ENCODE measurements at regions not wholly inside any gene's neighbourhood (a gene's known extent, or its start where the extent isn't known, plus 50 kb on each side); places are given as distances from the start of the nearest gene placed in this dataset.

GRCh38 chr9:28051559-28052503 is 478.6 kb upstream of the C9orf72 start:
- Mint-ChIP-seq H3K4me1 (no peaks in the 10 kb centered on the region), H3K36me3 (no peaks in the 10 kb centered on the region), H3K9me3 (no peaks in the 10 kb centered on the region)

GRCh38 chr9:28053096-28053777 is 480.0 kb upstream of the C9orf72 start:
- no peak overlapping the region for H3K27ac Mint-ChIP-seq
- H3K4me1 Mint-ChIP-seq, result no peaks in the 10 kb centered on the region
- H3K9me3 Mint-ChIP-seq, result peaks cover 0 to 5% (median 2%) of the 10 kb centered on the region in 3 donors
- H3K36me3 Mint-ChIP-seq, result no peaks in the 10 kb centered on the region
- H3K4me3 Mint-ChIP-seq, result no peak overlapping the region
- H3K27me3 Mint-ChIP-seq, result no peaks in the 10 kb centered on the region

More at GRCh38 chr9:28051559-28052503, 478.6 kb upstream of the C9orf72 start:
- H3K27me3 Mint-ChIP-seq, result no peaks in the 10 kb centered on the region
- no peak overlapping the region for H3K4me3 Mint-ChIP-seq
- H3K27ac Mint-ChIP-seq, result no peak overlapping the region

- no peaks in the 10 kb centered on the region for H3K4me1 Mint-ChIP-seq
- H3K27me3 Mint-ChIP-seq, result no peaks in the 10 kb centered on the region
- H3K4me3 Mint-ChIP-seq, result peak overlapping the region in 1 of 4 donors; percentile 1
Observed at GRCh38 chr9:28056006-28056405, 482.7 kb upstream of the C9orf72 start.

GRCh38 chr9:28056466-28056865 is 483.2 kb upstream of the C9orf72 start:
- Mint-ChIP-seq H3K4me3 (no peak overlapping the region), H3K36me3 (no peaks in the 10 kb centered on the region), H3K4me1 (no peaks in the 10 kb centered on the region), H3K9me3 (peaks cover 0 to 10% (median 2%) of the 10 kb centered on the region in 3 donors), H3K27ac (no peak overlapping the region), H3K27me3 (no peaks in the 10 kb centered on the region)

More at GRCh38 chr9:28056006-28056405, 482.7 kb upstream of the C9orf72 start:
- Mint-ChIP-seq H3K27ac (no peak overlapping the region), H3K9me3 (peaks cover 0 to 8% (median 2%) of the 10 kb centered on the region in 3 donors), H3K36me3 (no peaks in the 10 kb centered on the region)

- Mint-ChIP-seq H3K9me3 (peaks cover 0 to 10% (median 2%) of the 10 kb centered on the region in 3 donors), H3K4me1 (no peaks in the 10 kb centered on the region), H3K4me3 (no peak overlapping the region), H3K27me3 (no peaks in the 10 kb centered on the region), H3K27ac (no peak overlapping the region), H3K36me3 (no peaks in the 10 kb centered on the region)
Observed at GRCh38 chr9:28059192-28059591, 485.9 kb upstream of the C9orf72 start.

GRCh38 chr9:28064241-28064815 is 491.0 kb upstream of the C9orf72 start:
- no peaks in the 10 kb centered on the region for H3K4me1 Mint-ChIP-seq
- H3K4me3 Mint-ChIP-seq, result no peak overlapping the region
- no peak overlapping the region for H3K27ac Mint-ChIP-seq
- H3K36me3 Mint-ChIP-seq, result no peaks in the 10 kb centered on the region
- no peaks in the 10 kb centered on the region for H3K27me3 Mint-ChIP-seq
- H3K9me3 Mint-ChIP-seq, result peaks cover 0 to 10% (median 0%) of the 10 kb centered on the region in 3 donors

GRCh38 chr9:28073270-28073669 is 500.0 kb upstream of the C9orf72 start:
- H3K4me3 Mint-ChIP-seq, result no peak overlapping the region
- H3K4me1 Mint-ChIP-seq, result no peaks in the 10 kb centered on the region
- no peaks in the 10 kb centered on the region for H3K9me3 Mint-ChIP-seq
- H3K27ac Mint-ChIP-seq, result no peak overlapping the region
- H3K36me3 Mint-ChIP-seq, result no peaks in the 10 kb centered on the region
- H3K27me3 Mint-ChIP-seq, result no peaks in the 10 kb centered on the region

GRCh38 chr9:28079677-28080076 is 506.4 kb upstream of the C9orf72 start:
- Mint-ChIP-seq H3K27ac (no peak overlapping the region), H3K9me3 (no peaks in the 10 kb centered on the region), H3K4me1 (no peaks in the 10 kb centered on the region), H3K36me3 (no peaks in the 10 kb centered on the region), H3K4me3 (no peak overlapping the region), H3K27me3 (no peaks in the 10 kb centered on the region)

GRCh38 chr9:28082671-28083070 is 509.4 kb upstream of the C9orf72 start:
- Mint-ChIP-seq H3K4me1 (no peaks in the 10 kb centered on the region), H3K9me3 (no peaks in the 10 kb centered on the region), H3K27me3 (no peaks in the 10 kb centered on the region), H3K36me3 (no peaks in the 10 kb centered on the region), H3K4me3 (no peak overlapping the region), H3K27ac (no peak overlapping the region)

- Mint-ChIP-seq H3K9me3 (peaks cover 0 to 4% (median 0%) of the 10 kb centered on the region in 3 donors), H3K4me1 (no peaks in the 10 kb centered on the region), H3K27ac (no peak overlapping the region), H3K27me3 (no peaks in the 10 kb centered on the region), H3K36me3 (no peaks in the 10 kb centered on the region), H3K4me3 (no peak overlapping the region)
Observed at GRCh38 chr9:28086881-28087280, 513.6 kb upstream of the C9orf72 start.

GRCh38 chr9:28092981-28093936 is 520.0 kb upstream of the C9orf72 start:
- H3K9me3 Mint-ChIP-seq, result peaks cover 2 to 6% (median 4%) of the 10 kb centered on the region in 3 donors
- H3K36me3 Mint-ChIP-seq, result no peaks in the 10 kb centered on the region

GRCh38 chr9:28101509-28101908 is 528.2 kb upstream of the C9orf72 start:
- H3K9me3 Mint-ChIP-seq, result peaks cover 0 to 1% (median 0%) of the 10 kb centered on the region in 3 donors
- peaks cover 0 to 2% (median 0%) of the 10 kb centered on the region in 3 donors for H3K4me1 Mint-ChIP-seq
- no peak overlapping the region for H3K27ac Mint-ChIP-seq
- no peaks in the 10 kb centered on the region for H3K27me3 Mint-ChIP-seq
- no peaks in the 10 kb centered on the region for H3K36me3 Mint-ChIP-seq
- no peak overlapping the region for H3K4me3 Mint-ChIP-seq

More at GRCh38 chr9:28092981-28093936, 520.0 kb upstream of the C9orf72 start:
- H3K27ac Mint-ChIP-seq, result no peak overlapping the region
- H3K27me3 Mint-ChIP-seq, result no peaks in the 10 kb centered on the region
- H3K4me1 Mint-ChIP-seq, result no peaks in the 10 kb centered on the region
- H3K4me3 Mint-ChIP-seq, result no peak overlapping the region

- H3K27me3 Mint-ChIP-seq, result no peaks in the 10 kb centered on the region
- H3K36me3 Mint-ChIP-seq, result no peaks in the 10 kb centered on the region
- no peak overlapping the region for H3K27ac Mint-ChIP-seq
- no peak overlapping the region for H3K4me3 Mint-ChIP-seq
- H3K4me1 Mint-ChIP-seq, result no peaks in the 10 kb centered on the region
- H3K9me3 Mint-ChIP-seq, result peaks cover 0 to 7% (median 2%) of the 10 kb centered on the region in 3 donors
Observed at GRCh38 chr9:28105001-28105400, 531.7 kb upstream of the C9orf72 start.

GRCh38 chr9:28120184-28120583 is 546.9 kb upstream of the C9orf72 start:
- peaks cover 0 to 3% (median 0%) of the 10 kb centered on the region in 3 donors for H3K9me3 Mint-ChIP-seq
- H3K27me3 Mint-ChIP-seq, result no peaks in the 10 kb centered on the region
- H3K4me3 Mint-ChIP-seq, result no peak overlapping the region
- no peaks in the 10 kb centered on the region for H3K4me1 Mint-ChIP-seq
- no peaks in the 10 kb centered on the region for H3K36me3 Mint-ChIP-seq
- H3K27ac Mint-ChIP-seq, result no peak overlapping the region

Measured in IgD-negative memory B cell (primary cell).